D341Med (cell line): ENCODE measurements at regions not wholly inside any gene's neighbourhood (a gene's known extent, or its start where the extent isn't known, plus 50 kb on each side); places are given as distances from the start of the nearest gene placed in this dataset.
"Not testable (repeated sequence)": the region's sequence is repeated elsewhere in the genome, so short reads cannot be mapped to it uniquely, and the experiment has no call there.

Experiments used
- DNase-seq: peaks from one replicate; pipeline ENCODE4 v3.0.0; 2012; ENCODE audit warnings: low spot score

- DNase-seq, result no peak
Observed at GRCh38 chr2:163949693-163950092, 213.9 kb upstream of the FIGN start.

- no peak for DNase-seq
Observed at GRCh38 chr2:163944347-163944737, 208.5 kb upstream of the FIGN start.

GRCh38 chr2:163943403-163944346 is 207.9 kb upstream of the FIGN start:
- no peak for DNase-seq

- no peak for DNase-seq
Observed at GRCh38 chr2:163934131-163934530, 198.3 kb upstream of the FIGN start.

- DNase-seq, result no peak
Observed at GRCh38 chr2:163919717-163920116, 183.9 kb upstream of the FIGN start.

- not testable (repeated sequence) for DNase-seq
Observed at GRCh38 chr2:163914486-163914885, 178.7 kb upstream of the FIGN start.

- DNase-seq, result not testable (repeated sequence)
Observed at GRCh38 chr2:163913532-163913944, 177.7 kb upstream of the FIGN start.

GRCh38 chr2:163909411-163910080 is 173.7 kb upstream of the FIGN start:
- DNase-seq, result no peak

GRCh38 chr2:163906410-163906809 is 170.6 kb upstream of the FIGN start:
- DNase-seq, result no peak

GRCh38 chr2:163897799-163898198 is 162.0 kb upstream of the FIGN start:
- no peak for DNase-seq

- DNase-seq, result not testable (repeated sequence)
Observed at GRCh38 chr2:163893444-163893843, 157.6 kb upstream of the FIGN start.

GRCh38 chr2:163888591-163888990 is 152.8 kb upstream of the FIGN start:
- no peak for DNase-seq

GRCh38 chr2:163887182-163887581 is 151.4 kb upstream of the FIGN start:
- DNase-seq, result no peak

- DNase-seq, result no peak
Observed at GRCh38 chr2:163884416-163884815, 148.6 kb upstream of the FIGN start.

GRCh38 chr2:163878718-163879117 is 142.9 kb upstream of the FIGN start:
- peak; percentile 48 for DNase-seq

GRCh38 chr2:163877316-163877715 is 141.5 kb upstream of the FIGN start:
- no peak for DNase-seq

GRCh38 chr2:163863073-163863472 is 127.3 kb upstream of the FIGN start:
- DNase-seq, result no peak

GRCh38 chr2:163859951-163860350 is 124.1 kb upstream of the FIGN start:
- DNase-seq, result no peak

GRCh38 chr2:163856941-163857340 is 121.1 kb upstream of the FIGN start:
- no peak for DNase-seq

- no peak for DNase-seq
Observed at GRCh38 chr2:163852616-163853015, 116.8 kb upstream of the FIGN start.

- DNase-seq, result no peak
Observed at GRCh38 chr2:163849756-163850435, 114.1 kb upstream of the FIGN start.

- DNase-seq, result no peak
Observed at GRCh38 chr2:163838890-163839289, 103.1 kb upstream of the FIGN start.

GRCh38 chr2:163836167-163836566 is 100.4 kb upstream of the FIGN start:
- no peak for DNase-seq
